Esophagus muscularis mucosa (tissue), 4 donors: ENCODE measurements at regions not wholly inside any gene's neighbourhood (a gene's known extent, or its start where the extent isn't known, plus 50 kb on each side); places are given as distances from the start of the nearest gene placed in this dataset.

Experiments
- DNase-seq: peaks from one replicate; pipeline ENCODE4 v3.0.0-alpha.2; 2017; ENCODE audit errors: extremely low spot score
- H3K27ac ChIP-seq, 4 donors: fragments of 200-600 bp; sonication (generic); replicated peaks in 1 of 4; 1 replicate in 3 of 4; 2 replicates in 1 of 4; pipeline ENCODE4 v1.5.1; 2016 to 2019; ENCODE audit warnings: mild to moderate bottlenecking in 1 of 4
- H3K27me3 ChIP-seq, 4 donors: fragments of 200-600 bp; sonication (generic); one replicate each; pipeline versions ENCODE4 v1.5.1 to v1.6.0; 2016 to 2019
- H3K36me3 ChIP-seq, 4 donors: fragments of 200-600 bp; sonication (generic); one replicate each; pipeline ENCODE4 v1.5.1; 2016 to 2019
- H3K4me1 ChIP-seq, 4 donors: fragments of 200-600 bp; sonication (generic); one replicate each; pipeline ENCODE4 v1.5.1; 2016 to 2019
- H3K4me3 ChIP-seq, 4 donors: fragments of 200-600 bp; sonication (generic); 1 replicate in 2 of 4; 2 replicates in 2 of 4; pipeline ENCODE4 v1.5.1; 2016 to 2019; ENCODE audit warnings: mild to moderate bottlenecking in 4 of 4, moderate library complexity in 1 of 4
- H3K9me3 ChIP-seq, 4 donors: fragments of 200-600 bp; sonication (generic); 1 replicate in 3 of 4; 2 replicates in 1 of 4; pipeline ENCODE4 v1.5.1; 2016 to 2019
- EP300 ChIP-seq: sonication (generic); formaldehyde crosslinking; IDR thresholded peaks from one replicate; pipeline ENCODE4 v1.6.1; 2017; ENCODE audit warnings: antibody characterized with exemption
- POLR2A ChIP-seq: fragments of 450-650 bp; IDR thresholded peaks from one replicate; pipeline ENCODE4 v1.6.1; 2017; ENCODE audit warnings: antibody characterized with exemption, moderate library complexity, mild to moderate bottlenecking, low read depth
- POLR2AphosphoS5 ChIP-seq, 2 donors: sonication (generic); formaldehyde crosslinking; IDR thresholded peaks; one replicate each; pipeline ENCODE4 v1.6.1; 2017; ENCODE audit warnings: antibody characterized with exemption in 2 of 2
- WGBS: methylation state at CpG from one replicate; pipeline ENCODE4 v1.1.5; 2018; 5-methylcytosine and 5-hydroxymethylcytosine counted together
- intact Hi-C: fragments of 100-400 bp; cut with DNase I; formaldehyde crosslinking; loops from one replicate; pipeline ENCODE4 v1.15.1; 2023
- TF ChIP-seq, protein P1 (sequence below), 3 experiments: fragments of 200-600 bp in 2 of 3; fragments of 450-650 bp in 1 of 3; sonication (generic) in 2 of 3; IDR thresholded peaks; one replicate each; pipeline ENCODE4 v1.5.1; 2017 to 2019; ENCODE audit warnings: antibody characterized with exemption in 3 of 3, mild to moderate bottlenecking in 2 of 3, moderate library complexity in 1 of 3

DNA sequence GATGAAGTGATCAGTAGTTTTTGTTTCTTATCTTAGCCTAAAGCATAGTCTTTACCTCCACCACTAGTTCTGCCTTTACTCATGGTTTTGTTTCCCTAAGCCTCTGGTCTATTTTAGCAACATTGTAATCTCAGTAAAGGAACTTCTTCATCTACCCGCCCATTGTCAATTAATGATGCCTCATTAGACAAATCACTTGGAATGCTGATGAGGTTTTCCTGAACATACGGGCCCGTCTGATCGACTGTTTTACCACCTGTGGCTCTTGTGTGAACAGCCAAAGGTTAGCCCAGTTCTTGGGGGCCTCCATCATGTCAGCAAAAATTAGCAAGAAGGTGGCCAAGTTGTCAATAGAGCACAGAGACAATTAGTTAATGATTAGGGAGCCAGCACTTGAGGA is 470.1 kb upstream of the ARRDC4 start:
- no peak overlapping the region for H3K27ac ChIP-seq
- H3K4me3 ChIP-seq, result no peak overlapping the region
- H3K4me1 ChIP-seq, result no peaks in the 10 kb centered on the region
- intact Hi-C loops, result no loop called here
- H3K36me3 ChIP-seq, result no peaks in the 10 kb centered on the region
- H3K9me3 ChIP-seq, result no peaks in the 10 kb centered on the region
- no peaks in the 10 kb centered on the region for H3K27me3 ChIP-seq
- no peak for TF ChIP-seq POLR2A
- TF ChIP-seq, protein P1, sequence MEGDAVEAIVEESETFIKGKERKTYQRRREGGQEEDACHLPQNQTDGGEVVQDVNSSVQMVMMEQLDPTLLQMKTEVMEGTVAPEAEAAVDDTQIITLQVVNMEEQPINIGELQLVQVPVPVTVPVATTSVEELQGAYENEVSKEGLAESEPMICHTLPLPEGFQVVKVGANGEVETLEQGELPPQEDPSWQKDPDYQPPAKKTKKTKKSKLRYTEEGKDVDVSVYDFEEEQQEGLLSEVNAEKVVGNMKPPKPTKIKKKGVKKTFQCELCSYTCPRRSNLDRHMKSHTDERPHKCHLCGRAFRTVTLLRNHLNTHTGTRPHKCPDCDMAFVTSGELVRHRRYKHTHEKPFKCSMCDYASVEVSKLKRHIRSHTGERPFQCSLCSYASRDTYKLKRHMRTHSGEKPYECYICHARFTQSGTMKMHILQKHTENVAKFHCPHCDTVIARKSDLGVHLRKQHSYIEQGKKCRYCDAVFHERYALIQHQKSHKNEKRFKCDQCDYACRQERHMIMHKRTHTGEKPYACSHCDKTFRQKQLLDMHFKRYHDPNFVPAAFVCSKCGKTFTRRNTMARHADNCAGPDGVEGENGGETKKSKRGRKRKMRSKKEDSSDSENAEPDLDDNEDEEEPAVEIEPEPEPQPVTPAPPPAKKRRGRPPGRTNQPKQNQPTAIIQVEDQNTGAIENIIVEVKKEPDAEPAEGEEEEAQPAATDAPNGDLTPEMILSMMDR (IDR thresholded peaks at IDR 0.05), result no peak
- TF ChIP-seq POLR2AphosphoS5 (IDR thresholded peaks at IDR 0.05), result no peak
- no peak for TF ChIP-seq EP300
- no peak for DNase-seq
- WGBS, result 68% methylated on average over 4 of the region's 4 CpGs

DNA sequence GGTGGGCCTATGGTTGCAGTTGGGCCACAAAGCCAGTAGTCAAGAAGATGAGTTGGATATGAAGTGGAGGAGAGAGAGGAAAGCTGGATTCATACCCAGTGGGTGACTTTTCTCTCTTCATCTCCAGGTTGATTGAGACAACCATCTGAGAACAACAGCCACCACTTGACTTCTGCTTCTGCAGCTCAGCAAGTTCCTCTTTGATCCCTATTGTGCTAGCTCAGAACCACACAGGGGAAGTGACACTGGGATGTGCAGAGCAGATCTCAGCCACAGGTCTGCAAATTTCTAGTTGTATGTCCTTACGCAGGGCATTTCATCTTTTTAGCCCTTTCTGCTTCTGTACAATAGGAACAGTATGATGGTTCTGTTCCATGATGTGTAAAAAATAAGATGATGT is 459.2 kb upstream of the ARRDC4 start:
- 89% methylated on average over 1 of the region's 1 CpG for WGBS
- Histone ChIP-seq H3K27me3 (no peaks in the 10 kb centered on the region), H3K4me3 (no peak overlapping the region), H3K36me3 (no peaks in the 10 kb centered on the region), H3K4me1 (no peaks in the 10 kb centered on the region), H3K27ac (no peak overlapping the region), H3K9me3 (no peaks in the 10 kb centered on the region)
- intact Hi-C loops, result no loop called here
- DNase-seq, result no peak
- TF ChIP-seq POLR2A (no peak), POLR2AphosphoS5 (IDR thresholded peaks at IDR 0.05) (no peak), EP300 (no peak)
- TF ChIP-seq, protein P1 (IDR thresholded peaks at IDR 0.05), result no peak

DNA sequence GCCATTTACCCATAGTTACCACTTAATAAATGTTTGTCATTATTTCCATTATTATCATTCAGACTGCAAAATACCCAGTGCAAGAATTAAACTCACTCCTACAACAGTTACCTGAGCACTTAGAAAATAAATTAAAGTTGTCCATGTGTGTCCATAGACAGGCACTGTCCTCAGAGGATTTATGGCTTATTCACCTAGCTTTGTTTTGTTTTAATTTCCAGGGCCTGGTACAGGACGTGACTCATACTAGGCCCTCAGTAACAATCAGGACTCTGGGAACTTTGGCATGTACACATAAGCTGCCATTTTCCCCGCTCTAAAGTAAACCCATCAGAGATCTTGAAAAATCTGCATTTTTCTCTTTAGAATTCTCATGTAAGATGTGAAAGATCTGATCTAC is 458.5 kb upstream of the ARRDC4 start:
- WGBS, result 63% methylated on average over 2 of the region's 2 CpGs
- Histone ChIP-seq H3K27me3 (no peaks in the 10 kb centered on the region), H3K36me3 (no peaks in the 10 kb centered on the region), H3K4me1 (no peaks in the 10 kb centered on the region), H3K27ac (no peak overlapping the region), H3K4me3 (no peak overlapping the region), H3K9me3 (no peaks in the 10 kb centered on the region)
- TF ChIP-seq POLR2AphosphoS5 (IDR thresholded peaks at IDR 0.05) (no peak), POLR2A (no peak), EP300 (no peak)
- TF ChIP-seq, protein P1 (IDR thresholded peaks at IDR 0.05), result no peak
- DNase-seq, result no peak
- intact Hi-C loops, result no loop called here

DNA sequence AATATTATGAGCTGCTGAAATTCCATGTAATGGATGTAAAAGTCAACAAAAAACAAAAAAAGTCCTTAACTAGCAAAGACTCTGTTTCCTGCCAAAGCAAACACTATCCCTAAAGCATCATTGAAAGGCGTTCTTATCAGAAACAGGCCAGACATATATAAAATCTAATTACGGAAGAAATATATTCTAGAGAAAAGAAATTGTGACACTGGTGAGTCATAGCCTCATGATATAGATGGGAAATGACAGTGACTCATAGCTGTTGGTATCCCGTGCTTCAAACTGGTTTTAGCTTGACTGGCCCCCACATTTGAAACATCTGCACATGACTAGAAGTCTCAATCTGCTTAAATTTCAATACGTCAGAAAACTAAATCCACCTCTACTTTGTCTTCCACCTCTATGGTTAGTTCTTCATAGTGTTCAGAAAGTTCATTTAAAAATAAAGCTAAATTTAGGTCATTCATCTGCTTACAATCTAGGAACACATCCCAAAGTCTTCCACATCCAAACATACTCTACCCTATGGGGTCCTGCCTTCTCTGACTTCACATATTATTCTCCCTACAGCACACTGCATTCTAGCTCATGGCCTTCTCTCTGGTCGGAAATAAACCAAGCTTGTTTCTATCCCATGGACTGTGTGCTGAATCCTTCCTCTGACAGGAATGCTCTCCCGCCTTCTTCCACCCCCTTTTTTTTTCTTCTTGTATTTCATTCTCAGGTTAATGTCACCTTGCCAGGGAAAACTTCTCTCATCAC is 456.3 kb upstream of the ARRDC4 start:
- H3K27me3 ChIP-seq, result no peaks in the 10 kb centered on the region
- H3K9me3 ChIP-seq, result no peaks in the 10 kb centered on the region
- no peaks in the 10 kb centered on the region for H3K4me1 ChIP-seq
- no peak overlapping the region for H3K4me3 ChIP-seq
- TF ChIP-seq, protein P1 (IDR thresholded peaks at IDR 0.05), result no peak
- TF ChIP-seq EP300 (no peak), POLR2AphosphoS5 (IDR thresholded peaks at IDR 0.05) (no peak), POLR2A (no peak)
- no peak for DNase-seq
- intact Hi-C loops, result no loop called here
- no peaks in the 10 kb centered on the region for H3K36me3 ChIP-seq
- 48% methylated on average over 6 of the region's 6 CpGs for WGBS
- H3K27ac ChIP-seq, result no peak overlapping the region

DNA sequence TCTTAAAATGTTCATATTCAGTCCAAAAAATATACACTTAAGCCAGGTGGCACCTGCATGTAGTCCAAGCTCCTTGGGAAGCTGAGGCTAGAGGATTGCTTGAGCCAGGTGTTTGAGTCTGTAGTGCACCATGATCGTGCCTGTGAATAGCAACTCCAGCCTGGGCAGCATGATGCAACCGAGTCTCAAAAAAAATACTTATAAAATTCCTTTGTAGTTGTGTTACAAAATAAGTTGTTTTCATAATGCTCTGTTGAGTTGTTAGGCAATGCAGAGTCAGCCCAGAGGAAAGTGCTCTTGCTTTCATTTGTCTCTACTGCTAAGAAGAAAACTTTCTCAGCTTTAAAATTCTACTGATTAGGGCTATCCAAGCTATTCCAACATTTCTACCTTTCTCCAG is 442.8 kb upstream of the ARRDC4 start:
- TF ChIP-seq EP300, result no peak
- no peak for TF ChIP-seq POLR2AphosphoS5 (IDR thresholded peaks at IDR 0.05)
- no peak for TF ChIP-seq POLR2A
- TF ChIP-seq, protein P1 (IDR thresholded peaks at IDR 0.05), result no peak
- no peaks in the 10 kb centered on the region for H3K27me3 ChIP-seq
- no peak overlapping the region for H3K4me3 ChIP-seq
- no peaks in the 10 kb centered on the region for H3K9me3 ChIP-seq
- H3K36me3 ChIP-seq, result no peaks in the 10 kb centered on the region
- no peak overlapping the region for H3K27ac ChIP-seq
- intact Hi-C loops, result no loop called here
- 65% methylated on average over 2 of the region's 2 CpGs for WGBS
- no peak for DNase-seq
- peaks cover 0 to 8% (median 6%) of the 10 kb centered on the region in 4 donors for H3K4me1 ChIP-seq
